HFFc6 (cell line): ENCODE measurements at regions not wholly inside any gene's neighbourhood (a gene's known extent, or its start where the extent isn't known, plus 50 kb on each side); places are given as distances from the start of the nearest gene placed in this dataset.
A peak's percentile ranks its signal among the peaks of the same experiment; 100 is the strongest.

Experiments used
- DNase-seq: peaks from one replicate; pipeline ENCODE4 v3.0.0-alpha.2; 2018
- H3K27ac Mint-ChIP-seq: 2 replicates; pipeline ENCODE4 v1.8.0; 2020; ENCODE audit warnings: mild to moderate bottlenecking, mixed read lengths
- H3K27me3 Mint-ChIP-seq: 2 replicates; pipeline ENCODE4 v1.8.0; 2021; ENCODE audit warnings: mild to moderate bottlenecking, moderate library complexity, mixed read lengths; ENCODE audit not compliant: insufficient read depth
- H3K36me3 Mint-ChIP-seq: 2 replicates; pipeline ENCODE4 v1.8.0; 2021; ENCODE audit warnings: low read depth, mixed read lengths
- H3K4me1 Mint-ChIP-seq: 2 replicates; pipeline ENCODE4 v1.8.0; 2020; ENCODE audit warnings: low read depth, mixed read lengths
- H3K4me3 Mint-ChIP-seq: 2 replicates; pipeline ENCODE4 v1.8.0; 2020; ENCODE audit warnings: mild to moderate bottlenecking, moderate library complexity, mixed read lengths
- H3K9me3 Mint-ChIP-seq: 2 replicates; pipeline ENCODE4 v1.8.0; 2020; ENCODE audit warnings: mild to moderate bottlenecking, mixed read lengths
- CTCF ChIP-seq: fragments of 200-600 bp; sonication (generic); IDR thresholded peaks from 2 replicates; pipeline ENCODE4 v1.5.0; 2021; ENCODE audit warnings: antibody characterized with exemption, mild to moderate bottlenecking

- Mint-ChIP-seq H3K27ac (peak overlapping the region; percentile 94), H3K4me1 (peaks cover 95% of the 10 kb centered on the region), H3K9me3 (no peaks in the 10 kb centered on the region), H3K4me3 (peak overlapping the region; percentile 64), H3K36me3 (no peaks in the 10 kb centered on the region), H3K27me3 (peaks cover 2% of the 10 kb centered on the region)
- DNase-seq = peak; percentile 75
- TF ChIP-seq CTCF = no peak
Measured at GRCh38 chr6:44059359-44060346, 67.6 kb downstream of the MRPL14 start.

- DNase-seq = peak; percentile 99
- Mint-ChIP-seq H3K4me3 (peak overlapping the region; percentile 64), H3K4me1 (peaks cover 95% of the 10 kb centered on the region), H3K36me3 (no peaks in the 10 kb centered on the region), H3K9me3 (no peaks in the 10 kb centered on the region), H3K27me3 (no peaks in the 10 kb centered on the region; the same call in 1 of the 2 replicates), H3K27ac (peak overlapping the region; percentile 94)
- no peak for TF ChIP-seq CTCF
Measured at GRCh38 chr6:44058617-44059358, 68.5 kb downstream of the MRPL14 start.

GRCh38 chr6:44057931-44058616 lies 69.2 kb downstream of the MRPL14 start:
- Mint-ChIP-seq H3K27ac (peak overlapping the region; percentile 94), H3K4me1 (peaks cover 97% of the 10 kb centered on the region), H3K9me3 (no peaks in the 10 kb centered on the region), H3K27me3 (no peaks in the 10 kb centered on the region; the same call in 1 of the 2 replicates), H3K4me3 (peak overlapping the region; percentile 47), H3K36me3 (no peaks in the 10 kb centered on the region)
- no peak for TF ChIP-seq CTCF
- DNase-seq = peak; percentile 60

- no peak for TF ChIP-seq CTCF
- Mint-ChIP-seq H3K4me3 (peak overlapping the region; percentile 47), H3K9me3 (no peaks in the 10 kb centered on the region), H3K36me3 (no peaks in the 10 kb centered on the region), H3K4me1 (peaks cover 99% of the 10 kb centered on the region), H3K27me3 (no peaks in the 10 kb centered on the region; the same call in 1 of the 2 replicates), H3K27ac (peak overlapping the region; percentile 94)
- DNase-seq = no peak
Measured at GRCh38 chr6:44057238-44057930, 69.9 kb downstream of the MRPL14 start.
